HG02943 (cell line): ENCODE measurements at regions not wholly inside any gene's neighbourhood (a gene's known extent, or its start where the extent isn't known, plus 50 kb on each side); places are given as distances from the start of the nearest gene placed in this dataset.

Experiments
- ATAC-seq: cut with Tn5 transposase; IDR thresholded peaks from one replicate; pipeline ENCODE4 v1.9.1; 2021; ENCODE audit warnings: mild to moderate bottlenecking, low read depth, moderate library complexity; ENCODE audit not compliant: unreplicated experiment

- ATAC-seq, result no peak
These were observed 470.2 kb upstream of the BTBD3 start for GRCh38 chr20:11447371-11448100.

- no peak for ATAC-seq
These were observed 469.1 kb upstream of the BTBD3 start for GRCh38 chr20:11448554-11448953.

GRCh38 chr20:11451793-11452291, 465.9 kb upstream of the BTBD3 start:
- no peak for ATAC-seq

GRCh38 chr20:11452326-11452725, 465.4 kb upstream of the BTBD3 start:
- no peak for ATAC-seq

GRCh38 chr20:11453430-11453829, 464.3 kb upstream of the BTBD3 start:
- no peak for ATAC-seq

- ATAC-seq, result peak; percentile 40
These were observed 462.5 kb upstream of the BTBD3 start for GRCh38 chr20:11454966-11455799.

- no peak for ATAC-seq
These were observed 460.2 kb upstream of the BTBD3 start for GRCh38 chr20:11457488-11457887.

- ATAC-seq, result no peak
These were observed 458.4 kb upstream of the BTBD3 start for GRCh38 chr20:11459090-11459890.

- no peak for ATAC-seq
These were observed 450.3 kb upstream of the BTBD3 start for GRCh38 chr20:11467436-11467835.

- ATAC-seq, result no peak
These were observed 448.8 kb upstream of the BTBD3 start for GRCh38 chr20:11468880-11469279.

GRCh38 chr20:11469795-11470435, 447.8 kb upstream of the BTBD3 start:
- no peak for ATAC-seq

GRCh38 chr20:11473983-11474382, 443.7 kb upstream of the BTBD3 start:
- ATAC-seq, result no peak

GRCh38 chr20:11483697-11484096, 434.0 kb upstream of the BTBD3 start:
- ATAC-seq, result no peak

GRCh38 chr20:11484479-11484878, 433.2 kb upstream of the BTBD3 start:
- no peak for ATAC-seq

GRCh38 chr20:11492386-11492785, 425.3 kb upstream of the BTBD3 start:
- ATAC-seq, result no peak

GRCh38 chr20:11492846-11493245, 424.8 kb upstream of the BTBD3 start:
- ATAC-seq, result no peak

- no peak for ATAC-seq
These were observed 421.3 kb upstream of the BTBD3 start for GRCh38 chr20:11496380-11496779.

- ATAC-seq, result no peak
These were observed 420.1 kb upstream of the BTBD3 start for GRCh38 chr20:11497545-11497944.

GRCh38 chr20:11499101-11499634, 418.5 kb upstream of the BTBD3 start:
- ATAC-seq, result no peak

- ATAC-seq, result no peak
These were observed 415.6 kb upstream of the BTBD3 start for GRCh38 chr20:11502061-11502460.
